ENCODE measurements at regions not wholly inside any gene's neighbourhood (a gene's known extent, or its start where the extent isn't known, plus 50 kb on each side); places are given as distances from the start of the nearest gene placed in this dataset.

- TF ChIP-seq POLR2A (IDR thresholded peaks at IDR 0.05; ENCODE audit: extremely low read depth, insufficient read length) (no peak), CTCF (IDR thresholded peaks at IDR 0.05; ENCODE audit: low read depth, low read length) (peak; percentile 61), MAX (IDR thresholded peaks at IDR 0.05; ENCODE audit: low read depth, low read length) (no peak)
These were observed 1164.4 kb downstream of the BRD1 start for GRCh38 chr22:48663297-48663696.

Measured in NB4 (cell line).